Activated naive CD8-positive, alpha-beta T cell treated with anti-CD3 and anti-CD28 coated beads, Interleukin-2, amount 50 U/mL, for 24 hours (primary cell): ENCODE measurements at regions not wholly inside any gene's neighbourhood (a gene's known extent, or its start where the extent isn't known, plus 50 kb on each side); places are given as distances from the start of the nearest gene placed in this dataset.
"Not testable (repeated sequence)": the region's sequence is repeated elsewhere in the genome, so short reads cannot be mapped to it uniquely, and the experiment has no call there.

Source experiments
- ATAC-seq: fragments of 150-1000 bp; cut with Tn5 transposase; one replicate; pipeline ENCODE4 v1.10.0; 2021
- DNase-seq: peaks from one replicate; pipeline ENCODE4 v3.0.0; 2021
- H3K27ac Mint-ChIP-seq: one replicate; pipeline ENCODE4 v1.8.0; 2021; ENCODE audit warnings: mild to moderate bottlenecking, mixed read lengths
- H3K27me3 Mint-ChIP-seq: one replicate; pipeline ENCODE4 v1.8.0; 2021; ENCODE audit warnings: mixed read lengths
- H3K36me3 Mint-ChIP-seq: one replicate; pipeline ENCODE4 v1.8.0; 2021; ENCODE audit warnings: low read depth, mixed read lengths
- H3K4me1 Mint-ChIP-seq: one replicate; pipeline ENCODE4 v1.8.0; 2021; ENCODE audit warnings: mixed read lengths
- H3K4me3 Mint-ChIP-seq: one replicate; pipeline ENCODE4 v1.8.0; 2021; ENCODE audit warnings: mild to moderate bottlenecking, moderate library complexity, mixed read lengths
- H3K9me3 Mint-ChIP-seq: one replicate; pipeline ENCODE4 v1.8.0; 2021; ENCODE audit warnings: mixed read lengths

- Mint-ChIP-seq H3K27ac (no peak overlapping the region), H3K4me1 (no peaks in the 10 kb centered on the region), H3K4me3 (no peak overlapping the region), H3K27me3 (peaks cover 24% of the 10 kb centered on the region), H3K9me3 (no peaks in the 10 kb centered on the region), H3K36me3 (no peaks in the 10 kb centered on the region)
- no peak for ATAC-seq
- no peak for DNase-seq
These were observed 162.4 kb upstream of the KCNG1 start for GRCh38 chr20:51185277-51185676.

DNA sequence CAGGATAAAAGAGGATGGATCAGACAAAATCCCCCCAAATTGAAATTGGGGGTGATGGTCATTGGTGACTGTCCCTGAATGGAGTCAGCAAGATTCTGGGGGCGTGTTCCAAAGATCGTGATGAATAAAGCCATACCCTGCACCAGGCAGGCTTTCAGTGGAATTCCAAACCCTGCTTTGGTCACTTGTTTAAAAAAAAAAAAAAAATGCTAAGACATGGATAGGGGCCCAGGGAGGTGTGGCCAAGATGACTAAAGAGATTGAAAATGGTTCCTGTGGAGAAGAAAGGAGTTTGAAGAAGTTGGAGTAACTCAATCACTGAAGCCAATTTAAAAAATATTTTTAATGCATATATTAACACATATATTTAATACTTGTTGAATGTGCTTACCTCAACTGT lies 161.4 kb upstream of the KCNG1 start:
- H3K27me3 Mint-ChIP-seq, result peaks cover 31% of the 10 kb centered on the region
- no peaks in the 10 kb centered on the region for H3K36me3 Mint-ChIP-seq
- no peaks in the 10 kb centered on the region for H3K9me3 Mint-ChIP-seq
- H3K4me1 Mint-ChIP-seq, result no peaks in the 10 kb centered on the region
- ATAC-seq, result no peak
- no peak overlapping the region for H3K4me3 Mint-ChIP-seq
- no peak overlapping the region for H3K27ac Mint-ChIP-seq
- DNase-seq, result no peak

DNA sequence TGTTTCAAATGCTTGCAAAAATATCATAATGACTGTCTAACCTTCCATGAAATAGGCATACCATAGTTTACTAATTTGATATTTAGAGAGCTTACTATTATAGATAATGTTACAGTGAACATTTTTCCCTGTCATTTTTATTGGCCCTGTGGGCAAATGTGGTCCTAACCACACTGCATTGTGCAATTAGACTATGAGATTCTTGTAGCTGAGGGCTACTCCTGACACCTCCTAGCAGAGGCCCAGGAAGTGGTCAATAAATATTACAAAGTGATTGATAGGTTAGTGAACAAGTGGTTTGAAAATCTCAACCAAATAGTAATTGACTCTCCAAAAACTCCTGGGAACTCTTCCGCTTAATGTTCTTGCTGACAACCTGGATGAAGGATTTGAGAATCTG lies 160.5 kb upstream of the KCNG1 start:
- DNase-seq (no peak), ATAC-seq (no peak)
- Mint-ChIP-seq H3K27ac (no peak overlapping the region), H3K4me3 (no peak overlapping the region), H3K36me3 (no peaks in the 10 kb centered on the region), H3K27me3 (peaks cover 33% of the 10 kb centered on the region), H3K9me3 (no peaks in the 10 kb centered on the region), H3K4me1 (no peaks in the 10 kb centered on the region)

- Mint-ChIP-seq H3K9me3 (no peaks in the 10 kb centered on the region), H3K4me3 (no peak overlapping the region), H3K4me1 (no peaks in the 10 kb centered on the region), H3K27ac (no peak overlapping the region), H3K36me3 (no peaks in the 10 kb centered on the region), H3K27me3 (peaks cover 33% of the 10 kb centered on the region)
- no peak for DNase-seq
- ATAC-seq, result no peak
These were observed 159.7 kb upstream of the KCNG1 start for GRCh38 chr20:51182571-51182970.

DNA sequence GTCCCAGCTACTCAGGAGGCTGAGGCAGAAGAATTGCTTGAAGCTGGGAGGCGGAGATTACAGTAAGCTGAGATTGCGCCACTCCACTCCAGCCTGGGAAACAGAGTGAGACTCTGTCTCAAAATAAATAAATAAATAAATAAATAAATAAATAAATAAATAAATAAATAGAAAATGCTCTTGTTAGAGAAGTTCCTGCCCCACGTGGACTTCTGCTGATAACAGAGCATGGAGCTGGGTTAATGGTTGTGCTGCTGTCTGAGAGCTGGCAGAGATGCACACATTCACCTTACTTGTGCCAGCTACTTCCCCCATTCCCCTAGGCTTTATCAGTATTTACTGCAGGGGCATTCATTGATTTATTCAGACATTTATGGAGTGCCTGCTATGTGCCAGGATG lies 155.2 kb upstream of the KCNG1 start:
- no peak for DNase-seq
- Mint-ChIP-seq H3K4me1 (no peaks in the 10 kb centered on the region), H3K9me3 (no peaks in the 10 kb centered on the region), H3K27ac (no peak overlapping the region), H3K36me3 (no peaks in the 10 kb centered on the region), H3K4me3 (no peak overlapping the region), H3K27me3 (peaks cover 35% of the 10 kb centered on the region)
- ATAC-seq, result no peak

GRCh38 chr20:51176876-51177275 lies 154.0 kb upstream of the KCNG1 start:
- Mint-ChIP-seq H3K9me3 (no peaks in the 10 kb centered on the region), H3K4me1 (no peaks in the 10 kb centered on the region), H3K27ac (no peak overlapping the region), H3K36me3 (no peaks in the 10 kb centered on the region), H3K27me3 (peaks cover 36% of the 10 kb centered on the region), H3K4me3 (no peak overlapping the region)
- ATAC-seq, result no peak
- DNase-seq, result no peak

DNA sequence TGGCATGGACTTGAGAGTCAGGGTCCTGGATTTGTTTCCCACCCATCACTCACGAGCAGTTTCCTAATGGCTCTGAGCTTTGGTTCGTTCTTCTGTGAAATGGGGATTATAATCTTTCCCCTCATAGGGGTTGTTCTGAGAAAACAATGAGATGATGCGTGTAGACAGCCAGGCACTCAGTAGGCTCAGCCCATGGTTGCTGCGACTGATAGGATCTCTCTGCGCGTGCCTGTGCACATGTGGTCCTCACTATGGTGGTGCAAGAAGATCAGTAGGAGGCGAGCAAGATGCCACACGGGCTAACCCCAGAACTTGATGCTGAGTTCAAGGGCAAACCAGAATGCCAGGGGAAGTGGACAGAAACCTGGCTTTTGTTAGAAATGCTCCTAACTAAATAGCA lies 153.5 kb upstream of the KCNG1 start:
- Mint-ChIP-seq H3K27ac (no peak overlapping the region), H3K4me3 (no peak overlapping the region), H3K9me3 (no peaks in the 10 kb centered on the region), H3K36me3 (no peaks in the 10 kb centered on the region), H3K4me1 (no peaks in the 10 kb centered on the region), H3K27me3 (peaks cover 38% of the 10 kb centered on the region)
- ATAC-seq (no peak), DNase-seq (no peak)

- Mint-ChIP-seq H3K27me3 (peaks cover 39% of the 10 kb centered on the region), H3K36me3 (no peaks in the 10 kb centered on the region), H3K9me3 (no peaks in the 10 kb centered on the region), H3K4me1 (no peaks in the 10 kb centered on the region), H3K4me3 (no peak overlapping the region), H3K27ac (no peak overlapping the region)
- ATAC-seq, result no peak
- no peak for DNase-seq
These were observed 152.8 kb upstream of the KCNG1 start for GRCh38 chr20:51175724-51176123.

- no peaks in the 10 kb centered on the region for H3K4me1 Mint-ChIP-seq
- no peak overlapping the region for H3K27ac Mint-ChIP-seq
- H3K9me3 Mint-ChIP-seq, result no peaks in the 10 kb centered on the region
- DNase-seq, result no peak
- H3K27me3 Mint-ChIP-seq, result peaks cover 40% of the 10 kb centered on the region
- H3K36me3 Mint-ChIP-seq, result no peaks in the 10 kb centered on the region
- ATAC-seq, result no peak
- no peak overlapping the region for H3K4me3 Mint-ChIP-seq
These were observed 152.2 kb upstream of the KCNG1 start for GRCh38 chr20:51175156-51175555.

- DNase-seq (no peak), ATAC-seq (no peak)
- Mint-ChIP-seq H3K9me3 (no peaks in the 10 kb centered on the region), H3K36me3 (no peaks in the 10 kb centered on the region), H3K27ac (no peak overlapping the region), H3K27me3 (peaks cover 41% of the 10 kb centered on the region), H3K4me1 (no peaks in the 10 kb centered on the region), H3K4me3 (no peak overlapping the region)
These were observed 151.6 kb upstream of the KCNG1 start for GRCh38 chr20:51174536-51174935.

DNA sequence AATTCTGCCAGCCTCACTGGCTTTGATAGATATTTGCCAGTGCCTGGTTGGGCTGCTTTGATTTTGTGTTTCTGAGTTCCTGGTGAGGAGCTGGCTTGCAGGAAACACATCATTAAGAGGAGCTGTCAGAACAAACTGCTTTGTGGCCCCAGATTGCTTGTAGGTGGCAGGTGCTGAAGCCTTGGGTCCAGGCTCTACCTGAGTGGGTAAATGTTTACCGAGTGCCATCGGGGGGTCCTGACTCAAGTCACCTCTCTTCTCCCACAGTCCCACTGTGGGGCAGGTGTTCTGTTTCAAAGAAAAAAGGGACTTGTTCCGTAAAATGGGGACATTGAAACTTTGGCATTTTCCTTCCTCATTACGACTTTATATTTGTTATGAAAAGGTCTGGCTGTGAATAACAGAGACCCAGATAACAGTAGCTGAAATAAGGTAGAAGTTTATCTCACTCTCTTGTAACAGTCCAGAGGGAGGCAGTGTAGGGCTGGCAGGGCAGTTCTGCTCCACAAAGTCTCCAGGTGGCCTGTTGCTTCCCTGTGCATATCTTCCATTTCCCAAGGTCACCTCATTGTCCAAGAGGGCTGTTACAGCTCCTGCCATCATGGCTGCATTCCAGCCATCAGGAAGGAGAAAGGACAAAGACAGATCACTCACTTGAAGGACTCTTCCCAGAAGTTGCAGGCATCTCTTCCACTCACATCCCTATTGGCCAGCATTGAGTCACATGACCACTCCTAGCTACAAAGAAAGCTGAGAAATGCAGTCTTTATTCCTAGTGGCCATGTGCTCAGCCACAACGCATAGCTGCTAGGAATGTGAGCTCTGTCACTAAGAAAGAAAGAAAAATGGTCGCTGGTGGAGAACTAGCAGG lies 149.9 kb upstream of the KCNG1 start:
- Mint-ChIP-seq H3K9me3 (no peaks in the 10 kb centered on the region), H3K27ac (no peak overlapping the region), H3K4me1 (no peaks in the 10 kb centered on the region), H3K27me3 (peaks cover 37% of the 10 kb centered on the region), H3K36me3 (no peaks in the 10 kb centered on the region), H3K4me3 (no peak overlapping the region)
- ATAC-seq (no peak), DNase-seq (no peak)

- ATAC-seq, result no peak
- Mint-ChIP-seq H3K4me3 (no peak overlapping the region), H3K27ac (no peak overlapping the region), H3K36me3 (no peaks in the 10 kb centered on the region), H3K27me3 (peaks cover 30% of the 10 kb centered on the region), H3K9me3 (no peaks in the 10 kb centered on the region), H3K4me1 (no peaks in the 10 kb centered on the region)
- DNase-seq, result no peak
These were observed 148.2 kb upstream of the KCNG1 start for GRCh38 chr20:51171141-51171540.

GRCh38 chr20:51169813-51170212 lies 146.9 kb upstream of the KCNG1 start:
- no peak for ATAC-seq
- H3K27ac Mint-ChIP-seq, result no peak overlapping the region
- no peaks in the 10 kb centered on the region for H3K9me3 Mint-ChIP-seq
- peaks cover 27% of the 10 kb centered on the region for H3K27me3 Mint-ChIP-seq
- no peak overlapping the region for H3K4me3 Mint-ChIP-seq
- H3K36me3 Mint-ChIP-seq, result no peaks in the 10 kb centered on the region
- no peaks in the 10 kb centered on the region for H3K4me1 Mint-ChIP-seq
- no peak for DNase-seq

DNA sequence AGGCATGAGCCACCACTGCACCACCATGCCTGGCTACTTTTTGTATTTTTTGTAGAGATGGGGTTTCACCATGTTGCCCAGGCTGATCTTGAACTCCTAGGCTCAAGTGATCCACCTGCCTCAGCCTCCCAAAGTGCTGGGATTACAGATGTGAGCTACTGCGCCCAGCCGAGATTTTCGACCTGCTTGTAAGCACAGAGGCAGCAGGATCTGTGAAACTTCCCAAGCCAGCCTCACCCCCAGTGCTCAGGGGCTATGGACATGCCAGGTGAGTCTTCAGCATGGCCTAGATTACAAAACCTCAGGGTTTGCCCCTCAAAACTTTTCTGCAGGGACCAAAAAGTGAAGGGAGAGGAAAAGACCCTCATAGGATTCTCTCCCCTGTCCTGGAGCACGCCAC lies 145.0 kb upstream of the KCNG1 start:
- H3K27me3 Mint-ChIP-seq, result peaks cover 23% of the 10 kb centered on the region
- DNase-seq, H3K36me3 Mint-ChIP-seq, H3K4me1 Mint-ChIP-seq, H3K27ac Mint-ChIP-seq, ATAC-seq, H3K9me3 Mint-ChIP-seq, H3K4me3 Mint-ChIP-seq: not testable (repeated sequence)

DNA sequence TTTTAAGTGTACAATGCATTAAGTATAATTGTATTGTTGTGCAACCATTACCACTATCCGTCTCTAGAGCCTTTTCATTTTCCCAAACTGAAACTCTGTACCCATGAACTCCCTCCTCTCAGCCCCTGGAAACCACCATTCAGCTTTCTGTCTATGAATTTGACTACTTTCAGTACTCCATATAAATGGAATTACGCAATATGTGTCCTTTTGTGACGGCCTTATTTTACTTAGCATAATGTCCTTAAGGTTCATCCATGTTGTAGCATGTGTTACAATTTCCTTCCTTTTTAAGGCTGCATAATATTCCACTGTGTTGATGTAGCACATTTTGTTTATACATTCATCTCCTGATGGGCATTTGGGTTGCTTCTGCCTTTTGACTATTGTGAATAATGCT lies 143.6 kb upstream of the KCNG1 start:
- no peak for DNase-seq
- Mint-ChIP-seq H3K4me1 (no peaks in the 10 kb centered on the region), H3K27ac (no peak overlapping the region), H3K4me3 (no peak overlapping the region), H3K9me3 (no peaks in the 10 kb centered on the region), H3K36me3 (no peaks in the 10 kb centered on the region), H3K27me3 (peaks cover 28% of the 10 kb centered on the region)
- ATAC-seq, result no peak

DNA sequence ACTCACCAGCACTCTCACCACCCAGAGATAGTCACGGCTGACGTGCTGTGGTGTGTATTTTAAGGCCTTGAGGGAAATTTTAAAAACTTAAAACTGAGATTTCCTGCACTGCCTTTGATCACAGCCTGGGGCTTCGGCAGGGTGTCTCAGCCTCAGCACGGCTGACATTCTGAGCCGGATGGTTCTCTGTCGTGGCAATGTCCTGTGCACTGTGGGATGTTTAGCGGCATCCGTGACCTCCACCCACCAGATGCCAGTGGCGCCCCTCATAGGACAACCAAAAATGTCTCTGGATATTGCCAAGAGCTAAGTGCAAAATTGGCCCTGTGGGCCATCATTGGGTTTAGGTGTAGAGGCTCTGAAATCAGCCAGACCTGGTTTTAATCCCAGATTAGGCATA lies 142.2 kb upstream of the KCNG1 start:
- H3K36me3 Mint-ChIP-seq, result no peaks in the 10 kb centered on the region
- H3K4me3 Mint-ChIP-seq, result no peak overlapping the region
- no peak for ATAC-seq
- H3K9me3 Mint-ChIP-seq, result no peaks in the 10 kb centered on the region
- H3K27me3 Mint-ChIP-seq, result peaks cover 32% of the 10 kb centered on the region
- no peaks in the 10 kb centered on the region for H3K4me1 Mint-ChIP-seq
- DNase-seq, result no peak
- no peak overlapping the region for H3K27ac Mint-ChIP-seq
